Glomerular visceral epithelial cell (primary cell): ENCODE measurements at regions not wholly inside any gene's neighbourhood (a gene's known extent, or its start where the extent isn't known, plus 50 kb on each side); places are given as distances from the start of the nearest gene placed in this dataset.

Experiments
- DNase-seq: peaks from one replicate; pipeline ENCODE4 v3.0.0-alpha.2; 2016; ENCODE audit errors: extremely low spot score

DNA sequence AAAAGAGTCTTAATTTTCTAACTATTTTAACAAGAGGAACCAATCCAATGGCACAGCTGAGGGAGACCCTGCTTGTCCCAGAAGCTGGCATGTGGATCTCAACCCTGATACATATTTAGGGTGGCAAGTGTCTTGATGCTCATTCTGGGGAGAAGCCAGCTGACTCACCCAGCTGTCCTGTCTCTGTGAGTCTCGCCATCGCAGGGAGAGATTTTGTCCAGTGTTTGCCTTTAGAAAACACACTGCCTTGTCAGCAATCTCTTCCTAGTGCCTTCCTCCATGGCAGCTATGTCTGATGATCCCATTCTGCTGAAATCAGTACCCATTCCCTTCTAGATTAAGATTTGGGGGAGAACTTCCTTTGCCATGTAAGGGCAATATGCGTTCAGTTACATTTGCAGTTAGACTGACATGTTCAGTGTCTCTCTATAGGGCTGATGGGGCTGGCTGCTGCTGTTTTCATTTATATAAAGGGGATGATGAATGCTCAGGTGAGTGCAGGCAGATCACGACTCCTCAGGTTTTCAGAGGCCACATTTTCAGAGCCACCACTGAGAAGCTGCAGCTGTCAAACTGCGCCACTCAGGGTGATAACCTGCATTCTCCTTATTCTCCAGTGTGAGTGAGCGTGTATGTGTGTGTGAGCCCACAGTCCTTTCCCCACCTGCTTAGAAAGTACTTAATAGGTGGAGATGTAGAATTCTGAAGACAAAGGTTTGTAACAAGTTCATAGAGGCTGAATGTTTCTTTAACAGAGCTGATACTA, 217.0 kb downstream of the GAS1 start:
- no peak for DNase-seq

DNA sequence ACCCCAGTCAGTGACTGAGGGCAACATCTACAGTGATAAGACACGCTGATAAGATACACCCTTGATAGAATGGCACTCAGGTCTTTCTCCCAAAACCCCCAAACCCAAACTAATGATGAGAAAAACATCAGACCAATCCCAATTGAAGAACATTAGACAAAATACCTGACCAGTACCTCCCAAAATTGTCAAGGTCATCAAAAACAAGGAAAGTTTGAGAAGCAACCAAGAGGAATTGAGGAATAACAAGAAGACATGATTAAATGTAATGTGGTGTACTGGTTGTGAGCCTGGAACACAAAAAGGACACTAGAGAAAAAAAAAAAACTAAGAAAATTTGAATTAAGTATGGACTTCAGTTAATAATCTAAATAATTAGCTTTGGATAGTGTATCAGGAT, 222.8 kb downstream of the GAS1 start:
- DNase-seq: no peak

DNA sequence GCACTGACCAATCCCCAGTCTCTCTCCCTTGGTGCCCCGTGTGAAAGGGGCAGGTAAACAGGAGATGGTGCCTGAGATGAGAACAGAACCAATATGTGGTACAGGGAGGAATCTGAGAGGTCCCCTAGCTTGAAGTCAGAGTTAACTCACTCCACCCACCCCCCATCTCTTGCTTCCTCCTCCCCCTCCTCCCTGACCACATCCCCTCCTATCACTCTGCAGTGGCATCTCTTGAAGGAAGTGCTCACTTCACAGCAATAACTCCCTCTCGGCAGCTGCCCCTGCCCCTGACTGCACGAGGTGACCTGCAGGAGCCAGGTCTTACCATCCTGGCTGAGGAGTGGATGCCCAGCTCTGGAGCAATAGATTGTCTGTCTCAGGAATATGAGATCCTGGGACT, 224.0 kb downstream of the GAS1 start:
- no peak for DNase-seq

DNA sequence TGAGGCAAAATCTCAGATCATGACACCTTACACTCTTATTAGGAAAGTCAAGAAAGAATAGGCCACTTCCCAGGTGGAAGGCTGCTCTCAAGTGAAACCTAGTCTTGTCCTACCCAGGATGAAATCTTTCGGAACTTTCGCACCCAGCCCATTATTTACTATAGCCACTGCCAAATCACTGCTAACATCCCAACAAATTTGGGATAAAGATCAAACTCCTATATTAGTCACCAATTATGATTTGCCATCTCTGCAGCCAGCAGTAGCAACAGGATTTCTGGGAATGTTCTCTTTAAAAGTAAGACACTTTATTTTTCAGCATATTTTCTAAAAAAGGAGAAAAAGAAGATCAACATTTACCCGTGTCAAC, 224.6 kb downstream of the GAS1 start:
- no peak for DNase-seq

DNA sequence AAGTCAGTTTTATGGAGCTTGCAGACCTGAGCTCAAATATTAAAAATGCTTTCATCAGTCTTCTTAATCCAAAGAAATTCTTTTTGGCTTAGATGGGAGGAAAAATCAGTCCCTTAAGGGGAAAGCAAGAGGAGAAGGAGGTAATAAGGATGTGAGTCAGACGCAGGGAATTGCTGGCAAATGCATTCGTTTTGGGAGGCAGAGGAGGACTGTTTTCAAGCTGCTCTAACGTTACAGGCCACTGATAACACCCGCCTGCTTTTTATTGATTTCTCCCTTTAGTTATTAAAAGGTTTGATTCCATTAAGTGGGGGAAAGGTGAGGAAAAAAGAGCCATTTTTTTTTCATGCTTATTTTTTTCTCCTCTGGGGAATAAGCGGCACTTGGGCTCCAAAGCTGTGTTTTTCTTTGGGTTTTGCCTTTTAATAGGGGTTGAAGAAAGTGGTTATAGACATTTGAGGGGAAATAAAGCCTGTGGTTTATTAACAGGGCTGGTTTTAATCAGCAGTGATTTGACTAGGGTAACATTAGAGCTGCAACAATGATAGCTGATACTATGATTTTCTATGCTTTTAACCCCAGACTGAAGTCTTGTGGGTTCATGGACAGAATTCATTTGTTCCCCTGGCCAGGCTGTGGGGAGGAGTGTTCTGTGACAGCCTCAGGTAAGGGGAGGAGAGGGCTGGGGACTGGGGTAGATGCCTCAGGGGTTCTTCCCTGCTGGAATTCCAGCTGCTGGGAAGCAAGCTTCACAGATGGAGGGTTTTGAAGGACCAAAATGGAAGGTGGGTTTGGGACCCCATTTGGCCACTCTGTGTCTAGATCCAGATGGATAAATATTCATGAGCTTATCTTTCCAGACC, 225.2 kb downstream of the GAS1 start:
- DNase-seq: peak; percentile 11

DNA sequence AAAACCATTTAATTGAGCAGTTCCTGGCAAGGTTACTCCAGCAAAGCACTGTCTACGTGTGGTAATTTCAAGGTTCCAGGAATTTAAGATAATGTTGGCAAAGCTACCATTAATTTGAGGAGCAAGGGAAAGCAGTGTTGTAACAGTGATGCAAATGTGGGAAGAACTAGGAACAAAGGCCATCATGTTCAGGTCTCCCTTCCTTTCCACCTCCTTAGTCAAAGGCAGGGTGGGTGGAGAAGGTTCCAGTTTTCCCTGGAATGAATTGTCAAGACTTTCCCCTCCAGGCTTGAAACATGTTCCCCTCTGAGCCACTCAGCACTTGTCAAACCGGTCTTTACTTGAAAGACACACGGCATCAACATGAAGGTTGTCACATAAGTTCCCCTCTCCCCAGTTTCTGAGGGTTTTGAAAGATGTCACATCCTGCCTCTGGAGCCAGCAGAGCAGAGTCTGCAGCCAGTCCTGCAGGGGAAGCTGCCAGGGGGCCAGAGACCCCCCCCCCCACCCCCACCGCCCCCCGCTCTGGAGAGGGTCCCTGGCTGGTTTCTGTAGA, 226.0 kb downstream of the GAS1 start:
- no peak for DNase-seq

DNA sequence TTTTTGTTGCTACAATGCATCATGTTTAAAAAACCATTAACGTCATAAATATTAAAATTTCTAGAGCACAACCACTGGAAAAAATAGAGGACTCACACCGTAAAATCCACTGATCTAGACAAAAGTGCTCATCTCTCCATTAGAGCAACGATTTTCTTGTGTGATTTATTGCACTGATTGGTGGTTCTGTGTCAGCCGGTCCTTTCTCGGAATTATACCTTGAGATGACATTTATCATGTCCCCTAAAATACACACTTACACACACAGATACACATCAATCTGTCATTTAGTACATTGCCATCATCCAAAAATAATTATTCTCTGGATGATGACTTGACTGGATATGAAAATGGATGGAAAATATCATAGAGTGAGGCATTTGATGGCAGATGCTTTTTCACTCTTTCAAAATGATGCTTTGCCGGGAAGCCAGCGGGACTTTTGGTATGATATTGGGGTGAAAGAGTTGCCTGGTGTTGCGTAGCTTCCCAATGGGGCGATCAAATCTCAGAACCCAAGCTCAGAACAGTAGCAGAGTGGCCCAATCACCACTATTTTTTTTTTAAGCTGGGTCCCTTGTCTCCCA, 226.6 kb downstream of the GAS1 start:
- DNase-seq: no peak

DNA sequence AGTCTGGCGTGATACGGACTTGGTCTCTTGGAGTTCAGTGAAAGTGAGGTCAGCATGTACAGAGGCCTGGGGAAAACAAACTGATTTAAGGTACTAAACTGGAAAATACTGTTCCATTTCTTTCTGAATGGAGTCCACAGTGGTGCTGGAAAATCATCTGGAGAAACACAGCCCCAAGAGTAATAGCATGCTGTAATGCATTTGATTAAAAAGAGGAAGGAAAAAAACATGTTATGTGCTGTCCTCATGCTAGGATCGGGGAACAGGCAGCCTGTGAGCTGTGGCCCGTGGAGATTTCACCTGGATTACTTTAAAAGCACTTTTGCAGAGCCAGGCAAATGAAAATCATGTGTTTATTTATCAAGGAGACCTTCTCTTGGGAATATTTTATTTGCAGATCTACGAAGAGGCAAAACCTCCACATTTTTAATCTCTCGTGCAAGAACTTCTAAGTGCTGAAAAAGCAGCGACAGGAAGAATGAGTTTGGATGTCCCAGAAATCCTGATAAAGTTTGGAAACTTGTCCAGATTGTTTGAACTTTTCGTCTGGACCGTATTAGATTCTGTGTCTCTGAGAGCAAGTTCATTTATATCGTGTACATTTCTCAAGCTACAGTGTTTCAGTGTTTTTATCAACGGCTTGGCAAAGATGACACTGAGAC, 228.8 kb downstream of the GAS1 start:
- no peak for DNase-seq

DNA sequence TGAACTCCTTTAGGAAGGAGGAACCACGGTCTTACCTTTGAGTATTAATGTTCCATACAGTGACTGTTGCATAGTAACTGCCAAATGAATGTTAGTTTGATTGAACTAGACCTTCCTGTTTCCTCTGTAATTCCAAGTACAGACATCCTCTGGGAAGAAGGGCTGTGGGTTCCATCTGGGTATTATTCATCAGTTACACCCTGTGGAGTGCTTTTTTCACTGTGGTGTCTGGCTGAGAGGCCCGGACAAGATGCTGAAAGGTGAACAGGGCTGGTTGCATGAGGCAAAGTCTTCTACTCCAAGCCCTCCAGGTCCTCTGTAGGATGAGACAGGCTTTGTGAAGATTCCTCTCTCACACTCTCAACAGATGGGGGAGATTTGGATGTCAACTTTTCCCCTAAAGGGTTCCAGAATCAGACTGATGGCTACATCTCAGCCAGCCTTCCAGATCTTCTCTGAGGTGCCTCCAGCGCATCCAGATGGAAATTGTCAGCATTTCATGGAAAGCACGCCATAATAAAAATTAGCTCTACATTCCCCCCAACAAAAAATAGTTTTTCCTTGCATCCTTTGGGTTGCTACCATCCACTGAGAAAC, 230.9 kb downstream of the GAS1 start:
- no peak for DNase-seq

DNA sequence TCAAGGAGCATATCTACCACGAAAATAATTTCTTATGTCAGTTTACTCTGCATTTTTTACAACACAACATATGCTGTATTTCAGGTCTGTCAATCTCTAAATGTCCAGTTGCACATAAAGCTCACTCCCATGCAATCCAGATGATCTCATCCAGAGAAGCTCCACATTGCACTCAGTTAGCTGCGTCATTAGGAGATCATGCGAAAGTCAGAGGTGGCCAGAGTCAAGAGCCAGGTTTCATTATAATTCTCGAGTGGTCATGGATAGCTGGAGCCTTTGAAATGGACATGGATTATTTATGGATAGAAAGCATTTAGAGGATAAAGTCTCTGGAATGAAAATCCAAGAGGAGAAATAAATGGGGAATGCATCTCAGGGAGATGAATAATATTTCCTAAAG, 232.3 kb downstream of the GAS1 start:
- DNase-seq: no peak

DNA sequence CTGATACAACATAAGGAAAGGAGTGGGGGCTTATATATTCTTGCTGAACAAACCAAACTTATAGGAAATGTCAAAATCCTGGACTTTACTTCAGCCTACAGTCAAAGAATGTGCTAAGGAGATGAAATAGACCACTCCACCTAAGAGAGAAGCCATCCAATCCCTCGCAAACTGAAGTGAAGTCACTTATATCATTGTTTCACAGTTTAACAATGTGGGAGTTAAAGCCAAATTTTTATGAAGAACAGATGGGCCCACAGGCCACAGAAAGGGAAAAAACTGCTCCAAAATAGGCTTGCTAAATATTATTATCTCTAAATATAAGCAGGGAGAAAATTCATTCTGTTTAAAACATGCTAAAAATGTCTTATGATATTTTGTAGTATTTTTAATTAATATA, 233.3 kb downstream of the GAS1 start:
- DNase-seq: no peak

DNA sequence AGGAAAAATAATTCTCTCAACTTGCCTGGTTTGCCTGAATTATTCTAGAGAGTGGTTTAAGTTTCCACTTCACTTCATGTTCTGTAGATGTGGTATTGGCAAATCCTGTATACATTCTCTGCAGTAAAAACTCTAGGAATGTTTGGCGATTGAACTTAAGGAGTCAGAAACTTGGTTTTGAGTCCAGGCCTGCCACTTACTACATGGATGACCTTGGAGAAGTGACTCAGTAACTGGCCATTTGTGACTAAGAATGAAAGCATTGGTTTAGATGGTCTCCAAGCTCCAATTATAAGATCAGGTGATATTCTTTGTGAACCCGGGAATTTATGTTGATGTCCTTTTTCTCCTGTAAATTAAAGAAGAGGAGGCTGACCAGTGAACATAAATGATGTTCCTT, 233.8 kb downstream of the GAS1 start:
- DNase-seq: no peak

DNA sequence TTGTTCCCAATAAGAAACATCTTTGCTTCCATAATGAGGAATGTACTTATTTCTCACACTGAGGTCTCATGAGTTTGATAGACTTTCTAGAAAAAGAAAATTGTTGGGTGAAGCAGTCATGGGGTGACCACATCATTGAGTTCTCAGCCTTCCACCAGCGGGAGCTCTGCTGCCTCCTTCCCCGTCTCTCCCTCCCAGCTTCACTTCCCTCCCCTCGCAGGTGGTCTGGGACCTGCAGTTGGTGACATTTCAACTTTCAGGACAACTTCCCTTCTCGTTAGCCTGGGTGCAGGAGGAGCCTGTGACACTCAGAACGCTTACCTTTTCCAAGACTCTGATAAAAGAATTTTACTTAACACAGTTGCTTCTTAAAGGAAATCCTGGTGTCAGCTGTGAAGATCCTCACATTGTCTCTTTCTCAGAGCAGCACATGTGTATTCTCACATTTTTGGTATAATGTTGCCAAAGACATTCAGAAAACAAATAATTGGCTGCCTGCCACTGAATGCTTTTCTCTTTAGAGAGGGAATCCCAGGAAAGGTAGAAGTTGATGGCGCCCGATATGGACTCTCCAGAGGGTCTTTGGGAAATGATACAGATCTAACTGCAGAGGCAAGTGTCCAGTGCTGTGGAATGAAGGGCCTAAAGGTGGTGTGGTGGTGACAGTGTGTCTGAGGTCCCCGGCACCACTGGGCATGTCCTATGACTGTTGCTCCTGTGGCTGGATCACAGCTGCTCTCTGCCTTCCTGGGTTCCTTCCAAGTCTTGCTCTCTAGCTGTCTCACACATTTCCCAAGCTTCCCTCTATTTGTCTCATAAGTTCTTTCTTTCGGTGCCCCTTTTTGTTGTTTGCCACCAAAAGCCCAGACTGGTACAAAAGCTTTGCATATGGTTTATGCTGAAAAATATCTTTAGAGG, 238.1 kb downstream of the GAS1 start:
- no peak for DNase-seq

DNA sequence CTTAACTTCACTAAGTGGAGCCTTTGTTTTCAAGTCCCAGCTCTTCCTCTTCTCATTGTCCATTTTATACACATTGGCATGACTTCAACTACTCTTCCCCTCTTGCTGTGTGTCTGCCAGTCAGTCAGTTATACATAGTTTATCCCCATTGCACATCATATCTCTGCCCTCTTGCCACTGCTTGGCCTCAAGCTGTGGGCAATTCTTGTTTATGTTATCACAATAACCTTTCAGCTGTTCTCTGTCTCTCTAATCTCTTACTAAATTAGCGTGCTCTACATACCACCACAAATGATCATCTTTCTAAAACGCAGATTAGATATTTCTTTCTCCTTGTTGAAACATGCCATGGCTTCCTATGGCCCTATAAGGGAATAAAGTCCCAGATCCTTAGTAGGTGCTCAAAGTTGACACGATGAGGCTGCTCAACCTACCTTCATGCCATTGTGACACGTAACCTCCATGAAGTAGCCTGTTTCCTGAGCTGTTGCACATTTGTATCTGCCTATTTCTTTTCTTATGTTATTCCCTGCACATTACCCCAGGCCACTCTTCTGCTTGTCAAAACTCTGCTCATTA, 239.3 kb downstream of the GAS1 start:
- DNase-seq: no peak

DNA sequence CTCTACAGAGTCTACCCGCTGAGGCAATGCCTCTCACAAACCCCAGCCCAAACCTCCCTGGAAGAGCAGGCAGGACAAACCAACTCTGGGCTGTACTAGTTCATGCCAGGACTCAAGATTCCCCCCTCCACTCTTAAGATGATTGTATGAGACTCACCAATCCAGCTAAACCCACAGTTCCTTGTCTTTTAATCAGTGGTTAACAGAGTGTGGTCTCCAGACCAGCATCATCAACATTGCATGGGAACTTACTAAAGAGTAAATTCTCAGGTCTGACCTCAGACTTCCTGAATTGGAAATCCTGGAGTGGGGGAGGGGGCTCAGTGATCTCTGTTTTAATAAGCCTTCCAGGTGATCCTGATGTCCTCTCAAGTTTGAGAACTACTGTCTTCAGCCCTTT, 240.9 kb downstream of the GAS1 start:
- no peak for DNase-seq

DNA sequence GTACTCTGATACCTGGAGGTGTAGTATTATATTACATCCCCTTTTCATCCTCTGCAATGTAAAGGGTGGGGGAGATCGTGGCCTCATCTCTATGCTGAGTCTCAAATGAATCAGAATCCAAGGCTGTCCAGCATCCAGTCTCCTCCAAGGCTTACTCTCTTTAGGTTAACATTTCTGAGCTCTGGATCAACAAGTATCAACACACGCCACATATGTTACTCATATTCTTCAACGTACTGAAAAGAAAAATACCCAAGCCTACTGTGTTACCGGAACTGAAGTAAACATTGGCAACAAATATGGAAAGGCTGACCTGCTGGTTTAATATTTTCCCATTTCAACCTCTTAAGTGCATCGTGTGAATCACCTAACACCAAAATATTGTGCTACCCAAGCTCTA, 241.8 kb downstream of the GAS1 start:
- DNase-seq: no peak

DNA sequence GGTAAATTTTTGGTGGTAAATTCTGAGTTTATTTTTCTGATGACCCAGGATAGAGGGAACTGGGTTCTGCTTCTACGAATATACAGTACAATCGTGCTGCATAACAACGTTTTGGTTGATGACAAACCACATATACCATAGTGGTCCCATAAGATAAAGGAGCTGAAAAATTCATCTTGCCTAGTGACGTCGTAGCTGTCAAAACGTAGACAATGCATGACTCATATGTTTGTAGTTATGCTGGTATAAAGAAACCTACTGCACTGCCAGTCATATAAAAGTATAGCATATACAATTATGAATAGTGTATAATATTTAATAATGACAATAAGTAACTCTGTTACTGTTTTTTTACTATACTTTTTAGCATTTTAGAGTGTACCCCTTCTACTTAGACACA, 244.0 kb downstream of the GAS1 start:
- no peak for DNase-seq

DNA sequence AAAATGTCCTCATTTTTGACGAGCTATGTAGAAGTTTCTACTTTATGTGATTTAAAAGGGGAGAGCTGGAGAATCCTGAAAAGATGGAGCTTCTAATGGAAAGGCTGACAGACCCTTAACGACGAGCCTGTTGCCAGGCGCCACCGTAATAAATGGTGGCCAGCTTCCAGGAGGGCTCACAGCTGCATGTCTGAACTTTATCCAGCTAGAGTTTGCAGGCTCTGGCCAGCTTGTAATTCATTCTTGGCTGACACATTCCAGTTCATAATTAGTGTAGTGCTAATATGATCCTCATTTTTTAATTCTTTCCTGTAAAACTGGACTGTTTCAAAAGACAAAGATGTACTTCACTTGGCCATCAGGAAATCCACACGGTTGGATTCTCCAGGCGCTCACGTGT, 246.7 kb downstream of the GAS1 start:
- no peak for DNase-seq

DNA sequence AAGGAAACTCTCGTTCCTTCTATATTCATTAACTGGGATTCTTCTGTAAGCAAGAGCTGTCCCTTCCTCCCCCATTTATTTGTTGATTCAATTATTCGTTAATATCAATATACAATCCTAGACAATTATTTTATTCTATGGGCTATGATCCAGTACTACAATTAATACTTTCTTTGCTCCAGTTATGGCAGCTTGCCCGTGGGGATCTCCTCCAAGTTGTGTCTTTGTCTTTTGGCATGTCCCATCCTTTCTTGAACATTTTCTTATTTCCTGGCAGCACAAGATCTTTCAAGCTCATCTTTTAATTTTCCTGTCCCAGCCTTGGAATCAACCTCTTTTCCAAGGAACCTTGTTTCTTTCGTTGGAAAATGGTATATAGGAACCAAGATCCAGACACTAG, 249.3 kb downstream of the GAS1 start:
- DNase-seq: no peak

DNA sequence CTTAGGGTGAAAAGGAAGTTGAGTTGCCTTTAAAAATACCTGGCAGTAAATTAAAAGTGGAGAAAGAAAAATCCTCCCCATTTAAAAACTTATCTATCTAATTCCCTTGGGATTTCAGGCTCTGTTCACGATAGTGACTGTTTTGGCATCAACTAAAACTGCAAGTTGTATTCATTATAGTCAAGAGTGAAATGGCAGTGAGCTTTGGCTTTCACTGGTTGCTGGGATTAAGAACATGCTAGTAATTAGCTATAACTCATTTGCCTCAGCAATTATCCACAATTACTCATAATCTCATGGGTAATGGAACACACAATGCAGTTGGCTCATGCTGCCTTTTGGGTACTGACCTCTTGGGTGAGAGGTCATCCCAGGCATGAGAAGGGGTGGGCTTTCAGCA, 250.1 kb downstream of the GAS1 start:
- DNase-seq: no peak
